ENCODE measurements at regions not wholly inside any gene's neighbourhood (a gene's known extent, or its start where the extent isn't known, plus 50 kb on each side); places are given as distances from the start of the nearest gene placed in this dataset.
"Not testable (repeated sequence)": the region's sequence is repeated elsewhere in the genome, so short reads cannot be mapped to it uniquely, and the experiment has no call there.

- DNase-seq (ENCODE audit: low read depth in 2 of 2) = no peak
These were observed 83.3 kb upstream of the CREB5 start for GRCh38 chr7:28328822-28329660.

- DNase-seq (ENCODE audit: low read depth in 2 of 2) = peak in 1 of 2 donors; percentile 4
These were observed 82.5 kb upstream of the CREB5 start for GRCh38 chr7:28329661-28330363.

- DNase-seq (ENCODE audit: low read depth in 2 of 2) = no peak
These were observed 81.8 kb upstream of the CREB5 start for GRCh38 chr7:28330384-28331070.

GRCh38 chr7:28332046-28332445 lies 80.3 kb upstream of the CREB5 start:
- no peak for DNase-seq (ENCODE audit: low read depth in 2 of 2)

GRCh38 chr7:28333548-28333947 lies 78.8 kb upstream of the CREB5 start:
- not testable (repeated sequence) for DNase-seq (ENCODE audit: low read depth in 2 of 2)

- DNase-seq (ENCODE audit: low read depth in 2 of 2) = no peak
These were observed 75.5 kb upstream of the CREB5 start for GRCh38 chr7:28336806-28337205.

GRCh38 chr7:28338041-28338440 lies 74.3 kb upstream of the CREB5 start:
- no peak for DNase-seq (ENCODE audit: low read depth in 2 of 2)

- DNase-seq (ENCODE audit: low read depth in 2 of 2) = no peak
These were observed 68.9 kb upstream of the CREB5 start for GRCh38 chr7:28343462-28343861.

GRCh38 chr7:28346256-28346655 lies 66.1 kb upstream of the CREB5 start:
- DNase-seq (ENCODE audit: low read depth in 2 of 2) = no peak

GRCh38 chr7:28346676-28347363 lies 65.5 kb upstream of the CREB5 start:
- no peak for DNase-seq (ENCODE audit: low read depth in 2 of 2)

- no peak for DNase-seq (ENCODE audit: low read depth in 2 of 2)
These were observed 64.6 kb upstream of the CREB5 start for GRCh38 chr7:28347475-28348318.

- no peak for DNase-seq (ENCODE audit: low read depth in 2 of 2)
These were observed 63.7 kb upstream of the CREB5 start for GRCh38 chr7:28348636-28349035.

- DNase-seq (ENCODE audit: low read depth in 2 of 2) = no peak
These were observed 62.7 kb upstream of the CREB5 start for GRCh38 chr7:28349637-28350036.

- DNase-seq (ENCODE audit: low read depth in 2 of 2) = no peak
These were observed 61.7 kb upstream of the CREB5 start for GRCh38 chr7:28350662-28351061.

GRCh38 chr7:28351450-28351849 lies 60.9 kb upstream of the CREB5 start:
- no peak for DNase-seq (ENCODE audit: low read depth in 2 of 2)

GRCh38 chr7:28354601-28355402 lies 57.5 kb upstream of the CREB5 start:
- no peak for DNase-seq (ENCODE audit: low read depth in 2 of 2)

GRCh38 chr7:28355635-28356319 lies 56.5 kb upstream of the CREB5 start:
- DNase-seq (ENCODE audit: low read depth in 2 of 2) = no peak

- DNase-seq (ENCODE audit: low read depth in 2 of 2) = no peak
These were observed 55.7 kb upstream of the CREB5 start for GRCh38 chr7:28356619-28357018.

GRCh38 chr7:28358423-28358868 lies 53.9 kb upstream of the CREB5 start:
- DNase-seq (ENCODE audit: low read depth in 2 of 2) = no peak

- no peak for DNase-seq (ENCODE audit: low read depth in 2 of 2)
These were observed 51.6 kb upstream of the CREB5 start for GRCh38 chr7:28360739-28361138.

All from stimulated activated CD8-positive, alpha-beta memory T cell treated with anti-CD3 and anti-CD28 coated beads, Interleukin-2, amount 100 ng/mL, for 1 hour (primary cell).